BE2C (cell line): ENCODE measurements at regions not wholly inside any gene's neighbourhood (a gene's known extent, or its start where the extent isn't known, plus 50 kb on each side); places are given as distances from the start of the nearest gene placed in this dataset.

Experiments
- DNase-seq: peaks from one replicate; pipeline ENCODE4 v3.0.0-alpha.2; 2020
- H3K27me3 ChIP-seq: fragments of 250-450 bp; sonication (Bioruptor Pico); 2 replicates; pipeline ENCODE4 v1.5.1; 2020; ENCODE audit warnings: mild to moderate bottlenecking
- H3K36me3 ChIP-seq: fragments of 250-450 bp; sonication (Bioruptor Pico); 2 replicates; pipeline ENCODE4 v1.5.1; 2020; ENCODE audit warnings: mild to moderate bottlenecking
- H3K4me1 ChIP-seq: fragments of 250-450 bp; sonication (Bioruptor Pico); 2 replicates; pipeline ENCODE4 v1.5.1; 2020
- H3K4me3 ChIP-seq: 2 replicates; pipeline ENCODE4 v1.5.1; 2011; ENCODE audit warnings: low read depth, low read length
- H3K9me3 ChIP-seq: fragments of 250-450 bp; sonication (Bioruptor Pico); 2 replicates; pipeline ENCODE4 v1.5.1; 2020
- CTCF ChIP-seq: IDR thresholded peaks from 2 replicates; pipeline ENCODE4 v1.5.1; 2012; ENCODE audit warnings: mild to moderate bottlenecking, low read depth, low read length

- TF ChIP-seq CTCF = no peak
- DNase-seq = no peak
- H3K4me3 ChIP-seq = no peak overlapping the region
- peaks cover 11% of the 10 kb centered on the region for H3K4me1 ChIP-seq
- H3K36me3 ChIP-seq = no peaks in the 10 kb centered on the region
- no peaks in the 10 kb centered on the region for H3K27me3 ChIP-seq
- peaks cover 5% of the 10 kb centered on the region; the same call in 1 of the 2 replicates for H3K9me3 ChIP-seq
Observed at GRCh38 chr3:194844046-194844445, 158.4 kb downstream of the FAM43A start.

- no peak for TF ChIP-seq CTCF
- H3K4me1 ChIP-seq = no peaks in the 10 kb centered on the region
- no peaks in the 10 kb centered on the region for H3K36me3 ChIP-seq
- no peak for DNase-seq
- H3K4me3 ChIP-seq = no peak overlapping the region
- H3K9me3 ChIP-seq = no peaks in the 10 kb centered on the region
- no peaks in the 10 kb centered on the region for H3K27me3 ChIP-seq
Observed at GRCh38 chr3:194849166-194849875, 163.6 kb downstream of the FAM43A start.

- H3K4me1 ChIP-seq = no peaks in the 10 kb centered on the region
- no peaks in the 10 kb centered on the region for H3K27me3 ChIP-seq
- DNase-seq = no peak
- no peaks in the 10 kb centered on the region for H3K36me3 ChIP-seq
- no peaks in the 10 kb centered on the region for H3K9me3 ChIP-seq
- no peak for TF ChIP-seq CTCF
- H3K4me3 ChIP-seq = no peak overlapping the region
Observed at GRCh38 chr3:194851254-194851653, 165.6 kb downstream of the FAM43A start.

- Histone ChIP-seq H3K4me1 (no peaks in the 10 kb centered on the region), H3K9me3 (no peaks in the 10 kb centered on the region), H3K36me3 (no peaks in the 10 kb centered on the region), H3K27me3 (no peaks in the 10 kb centered on the region), H3K4me3 (no peak overlapping the region)
- no peak for TF ChIP-seq CTCF
- DNase-seq = no peak
Observed at GRCh38 chr3:194851941-194852340, 166.3 kb downstream of the FAM43A start.

GRCh38 chr3:194852345-194852744 lies 166.7 kb downstream of the FAM43A start:
- Histone ChIP-seq H3K9me3 (no peaks in the 10 kb centered on the region), H3K27me3 (no peaks in the 10 kb centered on the region), H3K4me1 (no peaks in the 10 kb centered on the region), H3K36me3 (no peaks in the 10 kb centered on the region), H3K4me3 (no peak overlapping the region)
- DNase-seq = no peak
- TF ChIP-seq CTCF = no peak

- H3K36me3 ChIP-seq = no peaks in the 10 kb centered on the region
- H3K27me3 ChIP-seq = no peaks in the 10 kb centered on the region
- no peak for TF ChIP-seq CTCF
- H3K4me1 ChIP-seq = no peaks in the 10 kb centered on the region
- no peaks in the 10 kb centered on the region for H3K9me3 ChIP-seq
- DNase-seq = no peak
- no peak overlapping the region for H3K4me3 ChIP-seq
Observed at GRCh38 chr3:194852831-194853508, 167.3 kb downstream of the FAM43A start.
